ENCODE measurements at regions not wholly inside any gene's neighbourhood (a gene's known extent, or its start where the extent isn't known, plus 50 kb on each side); places are given as distances from the start of the nearest gene placed in this dataset.

DNA sequence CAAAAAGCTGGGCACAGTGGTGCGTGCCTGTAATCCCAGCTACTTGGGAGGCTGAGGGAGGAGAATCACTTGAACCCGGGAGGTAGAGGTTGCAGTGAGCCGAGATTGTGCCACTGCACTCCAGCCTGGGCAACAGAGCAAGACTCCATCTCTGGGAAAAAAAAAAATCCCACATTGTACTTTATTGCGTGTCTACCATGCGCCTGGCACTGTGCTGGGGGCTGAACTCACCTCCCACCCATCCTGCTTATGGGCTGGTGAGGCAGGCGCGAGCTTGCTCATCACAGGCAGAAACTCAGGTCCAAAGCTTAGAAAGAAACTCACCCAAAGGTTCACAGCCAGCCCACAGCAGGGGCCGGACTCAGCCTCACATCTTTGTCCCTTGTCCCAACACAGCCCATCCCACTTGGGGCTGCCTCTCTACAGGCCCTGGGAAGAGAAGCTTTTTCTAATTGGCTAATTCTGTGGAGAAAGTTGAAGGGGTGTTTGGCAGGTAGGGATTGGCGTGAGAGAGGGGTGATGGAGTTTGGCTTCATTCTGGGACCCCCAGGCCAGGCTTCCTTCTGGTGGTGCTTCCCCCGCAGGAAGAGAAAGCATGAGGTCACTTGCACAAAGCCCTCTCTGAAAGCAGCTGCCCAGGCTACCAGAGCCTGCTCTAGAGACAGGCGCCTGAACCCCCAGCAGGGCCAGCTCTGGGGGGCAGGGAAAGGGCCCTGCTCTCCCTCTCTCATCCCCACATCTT is 122.6 kb upstream of the SMAD3 start:
- TF ChIP-seq MAX (IDR thresholded peaks at IDR 0.05) (no peak), RAD21 (IDR thresholded peaks at IDR 0.05; ENCODE audit: low read depth) (no peak), FOXM1 (IDR thresholded peaks at IDR 0.05; ENCODE audit: borderline replicate concordance, low read depth) (no peak), YY1 (IDR thresholded peaks at IDR 0.05; ENCODE audit: low read depth) (no peak), EP300 (IDR thresholded peaks at IDR 0.05; ENCODE audit: borderline replicate concordance) (no peak), TEAD4 (IDR thresholded peaks at IDR 0.05) (no peak), ZBTB7A (IDR thresholded peaks at IDR 0.05; ENCODE audit: low read depth) (no peak), CEBPB (IDR thresholded peaks at IDR 0.05) (no peak), TAF1 (IDR thresholded peaks at IDR 0.05; ENCODE audit: low read depth) (no peak), TCF12 (IDR thresholded peaks at IDR 0.05; ENCODE audit: low read depth) (no peak), EGR1 (IDR thresholded peaks at IDR 0.05) (no peak), NFIC (IDR thresholded peaks at IDR 0.05) (no peak)
- TF ChIP-seq, protein P1, sequence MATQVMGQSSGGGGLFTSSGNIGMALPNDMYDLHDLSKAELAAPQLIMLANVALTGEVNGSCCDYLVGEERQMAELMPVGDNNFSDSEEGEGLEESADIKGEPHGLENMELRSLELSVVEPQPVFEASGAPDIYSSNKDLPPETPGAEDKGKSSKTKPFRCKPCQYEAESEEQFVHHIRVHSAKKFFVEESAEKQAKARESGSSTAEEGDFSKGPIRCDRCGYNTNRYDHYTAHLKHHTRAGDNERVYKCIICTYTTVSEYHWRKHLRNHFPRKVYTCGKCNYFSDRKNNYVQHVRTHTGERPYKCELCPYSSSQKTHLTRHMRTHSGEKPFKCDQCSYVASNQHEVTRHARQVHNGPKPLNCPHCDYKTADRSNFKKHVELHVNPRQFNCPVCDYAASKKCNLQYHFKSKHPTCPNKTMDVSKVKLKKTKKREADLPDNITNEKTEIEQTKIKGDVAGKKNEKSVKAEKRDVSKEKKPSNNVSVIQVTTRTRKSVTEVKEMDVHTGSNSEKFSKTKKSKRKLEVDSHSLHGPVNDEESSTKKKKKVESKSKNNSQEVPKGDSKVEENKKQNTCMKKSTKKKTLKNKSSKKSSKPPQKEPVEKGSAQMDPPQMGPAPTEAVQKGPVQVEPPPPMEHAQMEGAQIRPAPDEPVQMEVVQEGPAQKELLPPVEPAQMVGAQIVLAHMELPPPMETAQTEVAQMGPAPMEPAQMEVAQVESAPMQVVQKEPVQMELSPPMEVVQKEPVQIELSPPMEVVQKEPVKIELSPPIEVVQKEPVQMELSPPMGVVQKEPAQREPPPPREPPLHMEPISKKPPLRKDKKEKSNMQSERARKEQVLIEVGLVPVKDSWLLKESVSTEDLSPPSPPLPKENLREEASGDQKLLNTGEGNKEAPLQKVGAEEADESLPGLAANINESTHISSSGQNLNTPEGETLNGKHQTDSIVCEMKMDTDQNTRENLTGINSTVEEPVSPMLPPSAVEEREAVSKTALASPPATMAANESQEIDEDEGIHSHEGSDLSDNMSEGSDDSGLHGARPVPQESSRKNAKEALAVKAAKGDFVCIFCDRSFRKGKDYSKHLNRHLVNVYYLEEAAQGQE (IDR thresholded peaks at IDR 0.05; ENCODE audit: low read depth): no peak
- TF ChIP-seq, protein P2, sequence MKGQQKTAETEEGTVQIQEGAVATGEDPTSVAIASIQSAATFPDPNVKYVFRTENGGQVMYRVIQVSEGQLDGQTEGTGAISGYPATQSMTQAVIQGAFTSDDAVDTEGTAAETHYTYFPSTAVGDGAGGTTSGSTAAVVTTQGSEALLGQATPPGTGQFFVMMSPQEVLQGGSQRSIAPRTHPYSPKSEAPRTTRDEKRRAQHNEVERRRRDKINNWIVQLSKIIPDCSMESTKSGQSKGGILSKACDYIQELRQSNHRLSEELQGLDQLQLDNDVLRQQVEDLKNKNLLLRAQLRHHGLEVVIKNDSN (IDR thresholded peaks at IDR 0.05): no peak
